NCI-H1105 treated with DMSO at 0.1 percent for 48 hours (cell line): ENCODE measurements at regions not wholly inside any gene's neighbourhood (a gene's known extent, or its start where the extent isn't known, plus 50 kb on each side); places are given as distances from the start of the nearest gene placed in this dataset.
"Not testable (repeated sequence)": the region's sequence is repeated elsewhere in the genome, so short reads cannot be mapped to it uniquely, and the experiment has no call there.

Experiments used
- DNase-seq: peaks from one replicate; lab custom pipeline; 2025; lab: John Stamatoyannopoulos, UW

DNA sequence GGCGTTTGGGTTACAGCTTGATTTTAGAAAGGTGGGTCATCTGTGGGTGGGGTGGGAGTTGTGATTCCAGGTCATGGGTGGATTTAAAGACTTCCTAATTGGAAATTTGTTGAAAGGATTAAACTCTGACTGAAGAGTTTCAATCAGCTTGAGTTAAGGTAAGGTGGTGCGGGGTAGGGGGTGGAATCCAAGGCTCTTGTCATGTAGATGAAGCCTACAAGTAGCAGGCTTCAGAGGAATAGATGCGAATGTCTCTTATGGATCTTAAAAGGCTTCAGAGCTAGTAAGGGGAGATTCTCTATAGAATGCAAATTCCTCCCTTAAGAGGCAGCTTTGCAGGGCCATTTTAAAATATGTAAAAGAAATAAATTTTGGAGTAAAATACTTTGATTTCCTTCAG lies 645.3 kb downstream of the FRK start:
- DNase-seq: no peak

DNA sequence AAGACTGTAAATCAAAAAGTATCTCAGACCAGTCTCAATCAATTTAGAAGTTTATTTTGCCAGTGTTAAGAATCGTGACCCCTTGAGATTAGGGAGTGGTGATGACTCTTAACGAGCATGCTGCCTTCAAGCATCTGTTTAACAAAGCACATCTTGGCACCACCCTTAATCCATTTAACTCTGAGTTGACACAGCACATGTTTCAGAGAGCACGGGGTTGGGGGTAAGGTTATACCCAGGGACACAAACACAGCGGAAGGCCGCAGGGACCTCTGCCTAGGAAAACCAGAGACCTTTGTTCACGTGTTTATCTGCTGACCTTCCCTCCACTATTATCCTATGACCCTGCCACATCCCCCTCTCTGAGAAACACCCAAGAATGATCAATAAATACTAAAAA lies 645.8 kb downstream of the FRK start:
- not testable (repeated sequence) for DNase-seq

DNA sequence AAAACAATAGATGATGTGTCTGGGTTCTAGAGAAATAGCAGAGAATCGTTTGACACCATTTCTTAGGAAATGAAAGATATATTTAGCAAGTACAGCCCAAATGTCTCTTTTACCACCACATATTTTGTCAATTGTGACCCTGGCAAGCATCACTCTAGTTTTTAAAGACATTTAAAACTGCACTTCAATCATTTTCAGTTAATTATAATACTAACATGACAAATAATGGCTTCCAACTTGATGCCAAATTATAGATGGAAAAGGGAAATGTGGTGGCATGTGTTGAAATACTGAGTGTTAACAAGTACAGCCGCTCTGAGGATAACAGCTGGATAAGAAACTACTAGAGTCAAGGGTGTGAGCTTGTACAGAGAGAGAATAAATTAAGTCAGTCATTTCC lies 648.9 kb downstream of the FRK start:
- no peak for DNase-seq

DNA sequence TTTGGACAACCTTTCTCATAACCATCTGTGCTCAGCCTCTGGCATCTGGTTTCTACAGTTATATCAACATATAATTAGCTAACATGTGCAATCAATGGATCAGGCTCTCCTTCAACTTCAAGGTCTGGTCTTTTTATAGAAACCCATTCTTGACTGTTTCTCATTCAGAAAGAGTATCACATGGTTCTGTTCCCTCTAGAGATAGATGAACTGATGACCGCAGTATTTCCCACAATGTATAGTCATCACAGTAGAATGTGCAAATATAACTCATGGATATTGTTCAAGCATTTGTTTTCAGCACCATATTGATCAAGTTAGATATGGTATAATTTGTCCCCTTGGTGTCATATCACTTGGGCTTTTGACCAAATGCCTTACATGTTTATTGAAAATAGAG lies 656.2 kb downstream of the FRK start:
- no peak for DNase-seq

DNA sequence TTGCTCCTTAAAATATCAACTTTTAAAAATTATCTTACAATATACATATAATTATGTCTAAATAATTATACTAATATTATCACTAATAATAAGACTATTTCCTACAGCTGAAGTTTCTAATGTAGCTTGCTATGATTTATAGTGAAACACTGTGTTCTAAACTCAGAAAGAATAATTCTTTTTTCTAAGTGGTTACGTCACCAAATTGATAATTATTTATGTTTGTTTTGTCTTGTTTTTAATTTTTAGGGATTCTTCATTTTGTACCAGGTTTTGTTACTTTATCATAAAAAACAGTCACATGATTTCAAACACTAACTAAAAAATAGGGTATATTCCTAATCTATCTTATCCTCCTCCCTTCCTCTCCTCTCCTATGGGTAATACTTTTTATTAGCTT lies 662.1 kb downstream of the FRK start:
- DNase-seq: no peak

DNA sequence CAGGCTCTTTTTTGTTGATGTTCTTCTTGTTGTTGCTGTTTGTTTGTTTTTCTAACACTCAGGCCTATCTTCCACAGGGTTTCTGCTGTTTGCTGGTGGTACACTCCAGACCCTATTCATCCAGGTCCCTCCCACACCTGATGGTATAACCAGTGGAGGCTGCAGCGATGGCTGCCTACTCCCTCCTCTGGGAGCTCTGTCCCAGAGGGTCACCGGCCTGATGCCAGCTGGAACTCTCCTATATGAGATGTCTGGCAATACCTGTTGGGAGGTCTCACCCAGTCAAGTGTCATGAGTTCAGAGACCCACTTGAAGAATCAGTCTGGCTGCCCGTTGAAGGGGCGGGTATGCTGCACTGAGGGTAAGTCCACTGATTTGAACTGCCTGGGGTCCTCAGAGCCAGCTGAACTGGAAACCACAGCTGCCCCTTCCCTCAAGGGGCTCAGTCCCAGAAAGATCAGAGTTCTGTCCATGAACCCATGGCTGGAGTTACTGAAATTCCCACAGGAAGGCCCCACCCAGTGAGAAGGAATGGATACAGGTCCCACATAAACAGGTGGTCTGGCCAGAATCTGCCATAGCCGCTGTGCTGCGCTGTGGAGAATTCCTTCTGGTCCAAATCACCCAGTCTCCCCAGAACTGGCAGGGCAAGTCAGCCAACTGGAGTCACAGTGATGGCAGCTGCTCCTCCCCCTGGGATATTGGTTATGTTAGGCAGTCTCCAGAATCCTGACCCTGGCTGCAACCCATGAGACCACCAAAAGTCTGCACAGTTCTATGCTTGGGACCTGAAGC lies 664.4 kb downstream of the FRK start:
- no peak for DNase-seq

DNA sequence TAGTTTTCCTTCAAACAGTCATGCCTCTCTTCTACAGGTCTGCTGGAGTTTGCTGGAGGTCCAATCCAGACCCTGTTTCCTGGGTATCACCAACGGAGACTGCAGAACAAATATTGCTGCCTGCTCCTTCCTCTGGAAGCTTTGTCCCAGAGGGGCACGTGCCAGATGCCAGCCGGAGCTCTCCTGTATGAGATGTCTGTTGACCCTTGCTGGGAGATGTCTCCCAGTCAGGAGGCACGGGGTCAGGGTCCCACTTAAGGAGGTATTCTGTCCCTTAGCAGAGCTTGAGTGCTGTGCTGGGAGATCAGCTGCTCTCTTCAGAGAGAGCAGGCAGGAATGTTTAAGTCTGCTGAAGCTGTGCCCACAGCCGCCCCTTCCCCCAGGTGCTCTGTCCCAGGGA lies 666.9 kb downstream of the FRK start:
- DNase-seq: no peak

DNA sequence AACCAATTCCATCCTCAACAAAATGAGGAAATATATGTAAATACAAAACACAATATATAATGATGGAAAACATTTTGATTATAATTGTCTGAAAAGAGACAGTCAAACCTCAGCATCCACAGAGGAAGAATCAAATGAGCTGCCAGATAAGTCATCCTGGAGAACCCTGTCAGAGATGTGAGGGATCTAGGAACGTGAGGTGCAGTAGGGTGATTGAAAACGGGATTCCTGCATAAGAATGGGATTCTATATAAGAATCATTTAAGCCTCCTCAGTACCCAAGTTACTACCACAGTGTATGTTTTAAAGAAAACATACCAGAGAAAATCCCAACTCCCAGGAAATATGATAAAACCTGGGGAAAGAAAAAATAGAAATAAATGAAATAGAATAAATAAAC lies 690.5 kb downstream of the FRK start:
- DNase-seq: no peak

DNA sequence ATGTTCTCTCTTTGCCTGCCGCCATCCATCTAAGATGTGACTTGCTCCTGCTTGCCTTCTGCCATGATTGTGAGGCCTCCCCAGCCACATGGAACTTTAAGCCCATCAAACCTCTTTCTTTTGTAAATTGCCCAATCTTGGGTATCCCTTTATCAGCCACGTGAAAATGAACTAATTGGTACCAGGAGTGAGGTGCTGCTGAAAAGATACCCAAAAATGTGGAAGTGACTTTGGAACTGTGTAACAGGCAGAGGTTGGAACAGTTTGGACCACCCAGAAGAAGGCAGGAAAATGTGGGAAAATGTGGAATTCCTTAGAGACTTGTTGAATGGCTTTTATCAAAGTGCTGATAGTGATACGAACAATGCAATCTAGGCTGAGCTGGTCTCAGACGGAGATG lies 694.9 kb downstream of the FRK start:
- no peak for DNase-seq

DNA sequence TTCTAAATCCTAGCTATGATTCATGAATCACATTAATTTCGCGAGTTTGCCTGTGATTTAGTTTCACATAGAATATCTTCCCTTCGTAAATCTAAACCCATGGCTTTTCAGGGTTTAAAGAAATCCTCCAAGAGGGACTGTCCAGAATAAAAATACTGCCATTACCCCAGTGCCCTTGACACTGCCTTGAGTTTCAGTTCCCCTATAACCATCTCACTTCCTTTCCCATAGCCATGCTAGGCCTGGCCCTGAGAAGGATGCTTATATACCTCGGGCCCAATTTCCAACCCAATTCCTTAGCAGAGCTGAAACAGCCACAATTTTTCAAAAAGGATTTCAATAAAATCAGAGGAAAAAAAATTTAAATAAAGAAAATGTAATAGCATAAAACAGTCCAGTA lies 697.3 kb downstream of the FRK start:
- no peak for DNase-seq

DNA sequence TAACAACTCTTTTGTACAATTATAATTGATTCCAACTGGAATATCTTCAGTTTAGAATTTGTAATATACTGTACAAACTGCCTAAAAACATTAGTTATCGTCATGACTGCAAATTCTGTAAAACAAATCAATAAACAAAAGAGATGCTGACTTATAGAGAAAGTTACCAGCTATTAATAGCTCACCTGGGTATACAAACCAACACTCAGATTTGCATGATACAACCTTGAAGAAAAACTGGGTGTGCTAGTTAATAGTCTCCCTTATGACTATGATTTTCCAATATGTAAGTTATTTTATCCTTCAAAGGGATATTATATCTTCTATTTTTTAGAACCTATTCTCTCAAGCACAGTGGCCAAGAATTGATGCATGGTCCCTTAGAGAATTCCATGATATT lies 698.5 kb downstream of the FRK start:
- no peak for DNase-seq

DNA sequence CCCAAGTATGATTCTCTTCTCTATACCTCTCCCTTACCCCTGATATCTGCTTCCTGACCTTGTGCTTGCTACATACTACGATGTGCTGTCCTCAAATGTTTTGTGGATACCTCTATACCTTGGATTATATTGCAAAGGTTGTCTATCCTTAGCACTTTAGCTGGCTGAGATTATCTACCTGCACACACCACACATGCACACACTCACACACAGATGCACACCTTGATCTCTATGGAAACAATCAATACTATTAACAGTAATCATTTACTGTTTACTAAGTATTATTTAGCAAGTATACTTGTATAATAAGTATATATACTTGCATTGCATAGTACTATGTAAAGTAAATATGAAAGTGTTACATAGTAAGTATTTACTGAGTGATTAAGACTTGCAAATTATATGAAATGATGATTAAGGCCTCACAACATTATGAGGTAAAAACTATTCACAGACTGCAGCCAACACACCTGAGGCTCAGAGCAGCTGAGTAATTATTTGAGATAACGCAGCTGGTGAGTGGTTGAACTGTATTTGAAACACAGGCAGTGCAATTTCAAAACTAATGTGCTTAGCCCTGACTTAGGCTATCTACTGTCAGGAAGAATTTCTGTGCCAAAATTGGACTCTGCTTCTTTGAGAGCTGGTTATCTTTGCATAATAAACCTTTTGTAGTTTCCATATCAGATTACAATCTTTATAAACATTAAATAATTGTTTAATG lies 699.9 kb downstream of the FRK start:
- DNase-seq: peak; percentile 96

DNA sequence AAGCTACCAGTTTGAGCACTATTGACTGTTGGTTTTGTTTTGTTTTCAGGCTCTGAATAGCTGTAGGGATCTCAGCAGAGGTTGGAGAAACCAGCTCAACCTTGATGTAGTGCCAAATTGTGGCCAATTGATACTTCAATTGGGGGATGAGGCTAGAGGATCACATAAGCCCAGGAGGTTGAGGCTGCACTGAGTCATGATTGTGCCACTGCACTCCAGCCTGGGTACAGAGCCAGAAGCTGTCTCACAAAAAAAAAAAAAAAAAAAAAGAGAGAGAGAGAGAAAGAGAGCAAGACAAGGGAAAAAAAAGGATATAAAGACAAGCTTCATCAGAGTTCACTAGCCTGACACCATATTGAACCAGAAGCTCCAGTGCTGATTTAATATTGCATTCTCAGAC lies 702.1 kb downstream of the FRK start:
- peak; percentile 25 for DNase-seq

DNA sequence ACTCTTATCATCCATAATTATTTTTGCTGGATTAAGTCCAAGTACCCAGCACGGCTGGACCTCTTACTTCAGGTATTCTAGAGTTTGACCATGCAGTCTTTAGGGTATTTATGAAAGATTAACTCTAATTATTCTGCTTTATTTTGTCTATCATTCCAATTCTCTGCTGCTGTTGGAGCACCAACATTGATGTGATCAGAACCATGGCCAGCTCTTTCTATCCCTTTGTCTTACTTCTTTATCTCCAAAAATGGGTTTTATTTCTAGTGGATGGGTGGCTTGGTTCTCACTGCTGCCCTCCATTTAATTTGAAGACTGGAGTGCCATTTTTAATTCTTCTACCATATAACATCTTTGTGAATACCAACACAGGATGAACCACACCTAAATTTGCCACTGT lies 704.3 kb downstream of the FRK start:
- DNase-seq: no peak

DNA sequence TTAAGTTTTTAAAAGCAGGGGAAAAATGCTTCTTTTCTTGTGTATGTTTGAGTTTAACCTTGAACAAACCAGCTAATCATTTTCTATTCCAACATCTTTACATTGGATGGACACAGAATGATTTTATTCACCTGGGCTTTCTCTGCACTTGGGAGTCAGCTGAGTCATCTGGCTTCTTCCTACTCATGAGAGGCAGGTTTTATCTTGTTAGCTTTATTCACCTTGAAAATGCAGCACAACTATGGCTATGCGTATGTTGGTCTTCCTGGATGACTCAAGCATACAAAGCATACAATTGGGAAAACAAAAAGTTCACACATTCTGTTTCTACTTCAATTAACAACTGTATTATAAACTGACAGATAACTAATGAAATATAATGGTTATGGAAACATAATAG lies 737.7 kb downstream of the FRK start:
- no peak for DNase-seq

DNA sequence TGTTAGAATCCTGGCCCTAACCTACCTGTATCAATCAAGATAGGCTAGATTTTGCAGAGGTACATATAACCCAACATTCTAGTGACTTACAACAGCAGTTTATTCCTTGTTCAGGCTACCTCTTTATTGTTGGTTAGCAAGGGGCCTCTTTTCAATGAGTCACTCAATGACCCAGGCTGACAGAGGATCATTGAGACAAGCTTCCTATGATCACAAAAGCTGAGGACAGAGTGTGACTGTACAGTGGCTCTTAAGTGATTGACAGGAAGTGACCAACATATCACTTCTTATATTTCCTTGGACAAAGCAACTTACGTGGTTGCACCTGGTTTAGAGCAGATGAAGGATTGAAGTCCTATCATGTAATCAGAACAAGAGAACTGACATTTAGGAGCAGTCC lies 740.9 kb downstream of the FRK start:
- DNase-seq: no peak

DNA sequence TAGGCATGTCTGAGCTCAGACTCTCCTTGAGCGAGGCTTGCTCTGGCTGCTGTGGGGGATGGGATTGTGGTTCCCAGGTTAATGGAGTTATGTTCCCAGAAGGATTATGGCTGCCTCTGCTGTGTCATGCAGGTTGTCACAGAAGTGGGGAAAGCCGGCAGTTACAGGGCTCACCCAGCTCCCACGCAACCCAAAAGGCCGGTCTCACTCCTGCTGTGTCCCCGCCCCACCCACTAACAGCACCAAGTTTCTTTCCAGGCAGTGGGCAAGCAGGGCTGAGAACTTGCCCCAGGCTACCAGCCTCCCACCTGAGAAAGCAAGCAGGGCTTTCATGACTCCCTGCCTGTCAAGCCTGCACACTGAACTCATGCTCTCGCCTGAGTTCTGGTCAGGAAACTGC lies 750.5 kb downstream of the FRK start:
- DNase-seq: no peak

DNA sequence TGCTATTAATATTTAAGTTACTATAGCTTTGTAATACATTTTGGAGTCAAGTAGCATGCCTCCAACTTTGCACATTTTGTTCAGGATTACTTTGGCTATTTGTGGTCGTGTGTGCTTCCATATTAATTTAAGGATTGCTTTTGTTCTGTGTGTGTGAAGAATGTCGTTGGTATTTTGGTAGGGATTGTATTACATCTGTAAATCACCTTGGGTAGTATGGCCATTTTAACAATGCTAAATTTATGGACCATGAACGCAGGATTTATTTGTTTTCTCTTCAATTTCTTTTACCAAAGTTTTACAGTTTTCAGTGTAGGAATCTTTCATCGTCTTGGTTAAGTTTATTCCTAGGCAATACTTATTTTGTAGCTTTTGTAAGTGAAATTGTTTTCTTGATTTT lies 758.0 kb downstream of the FRK start:
- DNase-seq: no peak

DNA sequence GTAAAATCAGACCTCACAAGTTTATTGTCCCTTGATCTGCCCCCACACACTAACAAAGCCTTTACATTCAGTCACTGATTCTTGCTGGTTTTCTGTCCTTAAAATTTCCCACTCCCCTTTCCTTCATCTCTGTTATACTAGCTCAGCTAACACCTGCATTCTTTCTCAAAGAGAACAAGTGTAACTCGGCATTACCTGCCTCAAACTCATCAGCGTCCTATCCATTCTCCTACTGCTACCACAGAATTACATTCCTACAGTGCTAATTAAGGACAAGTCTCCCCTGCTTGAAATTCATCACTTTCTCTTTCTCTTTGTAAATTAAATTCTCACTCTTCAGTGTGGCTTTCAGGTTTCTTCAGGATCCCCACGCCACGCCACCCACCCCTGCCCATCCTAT lies 773.2 kb downstream of the FRK start:
- no peak for DNase-seq

DNA sequence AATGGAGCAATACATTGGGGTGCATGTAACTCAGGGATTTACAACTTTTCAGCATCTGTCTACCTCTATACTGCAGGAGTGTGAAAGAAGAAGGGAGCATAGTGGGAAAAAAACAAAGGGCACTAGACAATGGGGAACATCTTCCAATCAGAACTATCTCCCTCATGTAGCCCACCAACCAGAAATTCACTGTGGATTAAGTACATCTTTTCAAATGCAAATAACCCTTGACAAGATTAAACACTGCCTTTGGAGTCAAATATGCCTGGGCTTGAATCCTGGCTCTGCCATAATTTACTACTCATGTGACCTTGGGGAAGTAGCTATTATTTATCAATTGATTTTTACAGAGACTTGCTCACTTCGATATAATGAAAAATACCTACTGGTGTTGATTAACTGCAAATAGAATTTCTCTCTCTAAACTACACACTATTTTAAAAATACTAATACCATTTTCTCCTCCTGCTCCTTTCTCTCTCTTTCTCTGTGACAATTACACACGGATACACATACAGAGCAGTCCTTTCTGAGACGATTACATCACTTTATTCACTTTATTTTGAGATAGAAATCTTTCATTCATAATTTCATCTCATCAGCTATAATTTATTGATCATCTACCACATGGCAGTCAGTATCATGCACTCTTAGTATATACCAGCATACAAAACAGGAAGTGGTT lies 783.7 kb downstream of the FRK start:
- peak; percentile 51 for DNase-seq

DNA sequence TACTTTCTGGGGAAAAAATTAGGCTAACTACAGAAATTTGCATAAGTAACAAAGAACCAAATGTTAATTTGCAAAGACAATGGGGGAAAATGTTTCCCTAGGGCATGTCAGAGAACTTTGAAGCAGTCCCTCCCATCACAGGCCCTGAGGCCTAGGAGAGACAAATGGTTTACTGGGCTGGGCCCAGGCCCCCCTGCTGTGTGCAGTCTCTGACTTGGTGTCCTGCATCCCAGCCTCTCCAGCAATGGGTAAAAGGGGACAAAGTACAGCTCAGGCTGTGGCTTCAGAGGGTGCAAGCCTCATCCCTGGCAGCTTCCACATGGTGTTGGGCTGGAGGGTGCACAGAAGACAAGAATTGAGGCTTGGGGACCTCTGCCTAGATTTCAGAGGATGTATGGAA lies 788.4 kb downstream of the FRK start:
- DNase-seq: no peak

DNA sequence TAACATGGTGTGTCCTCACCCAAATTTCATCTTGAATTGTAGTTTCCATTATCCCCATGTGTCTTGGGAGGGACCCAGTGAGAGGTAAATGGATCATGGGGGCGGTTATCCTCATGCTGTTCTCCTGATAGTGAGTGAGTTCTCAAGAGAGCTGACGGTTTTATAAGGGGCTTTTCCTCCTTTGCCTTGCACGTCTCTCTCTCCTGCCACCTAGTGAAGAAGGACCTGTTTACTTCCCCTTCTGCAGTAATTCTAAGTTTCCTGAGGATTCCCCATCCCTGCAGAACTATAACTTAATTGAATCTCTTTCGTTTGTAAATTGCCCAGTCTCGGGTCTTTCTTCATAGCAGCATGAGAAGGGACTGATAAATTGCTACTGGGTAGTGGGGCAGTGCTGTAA lies 789.3 kb downstream of the FRK start:
- no peak for DNase-seq

DNA sequence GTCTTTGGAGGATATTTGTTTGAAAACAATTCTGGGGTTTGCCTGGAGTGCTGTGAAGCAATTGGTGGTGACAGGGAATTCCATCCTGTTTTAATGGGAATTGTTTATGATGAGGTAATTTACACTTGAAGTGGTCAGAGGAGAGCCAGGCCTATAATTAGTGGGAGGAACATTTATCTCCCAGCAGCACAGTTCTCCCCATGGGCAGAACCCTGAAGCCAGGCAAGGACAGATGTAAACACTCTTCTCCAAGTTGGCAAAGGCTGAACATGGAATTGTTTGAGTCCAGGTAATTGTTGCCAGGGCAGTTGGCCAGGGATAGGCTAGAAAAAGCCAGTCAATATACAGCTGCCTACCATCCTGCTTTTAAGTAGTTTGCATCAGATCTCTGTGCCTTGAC lies 789.7 kb downstream of the FRK start:
- peak; percentile 98 for DNase-seq
